ENCODE measurements at regions not wholly inside any gene's neighbourhood (a gene's known extent, or its start where the extent isn't known, plus 50 kb on each side); places are given as distances from the start of the nearest gene placed in this dataset.

DNA sequence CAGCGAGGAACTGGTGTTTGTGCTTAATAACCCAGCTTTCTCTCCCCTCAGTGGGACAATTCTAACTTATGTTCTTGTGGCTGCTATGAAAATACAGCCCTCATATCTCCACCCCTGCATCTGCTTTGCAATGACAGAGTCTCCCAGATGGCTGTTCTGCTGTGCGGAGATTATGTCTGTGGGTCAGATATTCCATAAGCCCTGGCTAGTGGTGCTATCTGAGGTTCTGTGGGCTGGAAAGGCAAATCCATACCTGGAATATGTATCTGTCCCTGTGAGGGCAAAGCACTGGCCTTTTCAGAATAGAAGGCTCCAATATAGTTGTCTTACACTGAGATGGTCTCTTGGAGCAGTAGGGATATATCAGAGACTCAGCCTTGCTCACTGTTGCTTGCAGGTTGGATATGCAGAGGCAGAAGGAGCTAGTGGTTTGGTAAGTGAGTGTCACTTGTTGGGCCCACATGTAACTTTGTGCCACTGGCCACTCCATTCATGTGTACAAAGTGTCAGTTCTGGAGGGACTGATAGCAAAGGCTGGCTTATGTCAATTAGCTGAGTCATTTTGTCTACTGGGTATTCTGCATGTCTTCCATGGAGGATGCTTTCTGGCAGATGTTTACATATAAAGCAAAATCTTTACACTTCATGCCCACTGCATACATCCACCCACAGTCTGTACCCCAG, 246.6 kb downstream of the FAM76B start:
- TF ChIP-seq, protein P1, sequence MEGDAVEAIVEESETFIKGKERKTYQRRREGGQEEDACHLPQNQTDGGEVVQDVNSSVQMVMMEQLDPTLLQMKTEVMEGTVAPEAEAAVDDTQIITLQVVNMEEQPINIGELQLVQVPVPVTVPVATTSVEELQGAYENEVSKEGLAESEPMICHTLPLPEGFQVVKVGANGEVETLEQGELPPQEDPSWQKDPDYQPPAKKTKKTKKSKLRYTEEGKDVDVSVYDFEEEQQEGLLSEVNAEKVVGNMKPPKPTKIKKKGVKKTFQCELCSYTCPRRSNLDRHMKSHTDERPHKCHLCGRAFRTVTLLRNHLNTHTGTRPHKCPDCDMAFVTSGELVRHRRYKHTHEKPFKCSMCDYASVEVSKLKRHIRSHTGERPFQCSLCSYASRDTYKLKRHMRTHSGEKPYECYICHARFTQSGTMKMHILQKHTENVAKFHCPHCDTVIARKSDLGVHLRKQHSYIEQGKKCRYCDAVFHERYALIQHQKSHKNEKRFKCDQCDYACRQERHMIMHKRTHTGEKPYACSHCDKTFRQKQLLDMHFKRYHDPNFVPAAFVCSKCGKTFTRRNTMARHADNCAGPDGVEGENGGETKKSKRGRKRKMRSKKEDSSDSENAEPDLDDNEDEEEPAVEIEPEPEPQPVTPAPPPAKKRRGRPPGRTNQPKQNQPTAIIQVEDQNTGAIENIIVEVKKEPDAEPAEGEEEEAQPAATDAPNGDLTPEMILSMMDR (IDR thresholded peaks at IDR 0.05): no peak
- TF ChIP-seq POLR2AphosphoS5 (IDR thresholded peaks at IDR 0.05; ENCODE audit: insufficient read depth in 1 of 2, low read depth in 1 of 2) (no peak), POLR2A (IDR thresholded peaks at IDR 0.05) (no peak)

DNA sequence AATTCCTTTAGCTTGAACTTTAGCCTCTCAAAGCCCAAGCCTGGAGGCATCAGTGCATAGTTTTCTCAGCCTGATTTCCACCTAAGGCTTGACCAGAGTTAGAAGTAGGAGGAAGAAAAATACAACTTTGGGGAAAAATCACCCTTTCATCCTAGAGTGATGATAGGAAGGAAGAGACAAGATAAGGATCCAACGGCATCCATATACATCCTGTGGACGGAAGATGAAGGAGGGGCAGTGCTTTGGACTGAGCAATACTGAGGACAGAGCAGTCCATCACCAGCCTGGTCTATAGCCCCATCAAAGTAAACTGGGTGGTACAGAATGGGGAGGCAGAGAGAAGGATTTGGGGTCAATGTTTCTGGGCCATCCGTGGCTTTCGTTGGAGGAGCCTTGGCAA, 247.9 kb downstream of the FAM76B start:
- no peaks in the 10 kb centered on the region for H3K36me3 ChIP-seq
- no peaks in the 10 kb centered on the region for H3K4me1 ChIP-seq
- intact Hi-C loops (cut with DNase I): no loop called here
- H3K27me3 ChIP-seq: no peaks in the 10 kb centered on the region
- H3K27ac ChIP-seq: no peak overlapping the region
- DNase-seq (ENCODE audit: extremely low spot score in 2 of 2): no peak
- TF ChIP-seq POLR2A (IDR thresholded peaks at IDR 0.05) (no peak), POLR2AphosphoS5 (IDR thresholded peaks at IDR 0.05; ENCODE audit: insufficient read depth in 1 of 2, low read depth in 1 of 2) (no peak)
- TF ChIP-seq, protein P1 (IDR thresholded peaks at IDR 0.05): no peak
- H3K9me3 ChIP-seq: no peaks in the 10 kb centered on the region
- no peak overlapping the region for H3K4me3 ChIP-seq

More for the DNA sequence above, 246.6 kb downstream of the FAM76B start:
- Histone ChIP-seq H3K27me3 (no peaks in the 10 kb centered on the region), H3K27ac (no peak overlapping the region), H3K9me3 (no peaks in the 10 kb centered on the region), H3K4me3 (no peak overlapping the region), H3K4me1 (no peaks in the 10 kb centered on the region), H3K36me3 (no peaks in the 10 kb centered on the region)
- intact Hi-C loops (cut with DNase I): no loop called here
- no peak for DNase-seq (ENCODE audit: extremely low spot score in 2 of 2)

GRCh38 chr11:95536047-95536690, 253.4 kb downstream of the FAM76B start:
- Histone ChIP-seq H3K27ac (no peak overlapping the region), H3K4me1 (no peaks in the 10 kb centered on the region), H3K36me3 (no peaks in the 10 kb centered on the region), H3K4me3 (no peak overlapping the region), H3K27me3 (no peaks in the 10 kb centered on the region), H3K9me3 (no peaks in the 10 kb centered on the region)
- TF ChIP-seq POLR2A (IDR thresholded peaks at IDR 0.05): no peak
- TF ChIP-seq, protein P1 (IDR thresholded peaks at IDR 0.05): no peak
- no peak for TF ChIP-seq POLR2AphosphoS5 (IDR thresholded peaks at IDR 0.05; ENCODE audit: insufficient read depth in 1 of 2, low read depth in 1 of 2)
- intact Hi-C loops (cut with DNase I): no loop called here
- DNase-seq (ENCODE audit: extremely low spot score in 2 of 2): no peak

GRCh38 chr11:95534809-95535208, 254.8 kb downstream of the FAM76B start:
- intact Hi-C loops (cut with DNase I): no loop called here
- H3K36me3 ChIP-seq: no peaks in the 10 kb centered on the region
- TF ChIP-seq POLR2AphosphoS5 (IDR thresholded peaks at IDR 0.05; ENCODE audit: insufficient read depth in 1 of 2, low read depth in 1 of 2) (no peak), POLR2A (IDR thresholded peaks at IDR 0.05) (no peak)
- TF ChIP-seq, protein P1 (IDR thresholded peaks at IDR 0.05): no peak
- DNase-seq (ENCODE audit: extremely low spot score in 2 of 2): no peak
- no peak overlapping the region for H3K4me3 ChIP-seq
- H3K27me3 ChIP-seq: no peaks in the 10 kb centered on the region
- no peaks in the 10 kb centered on the region for H3K4me1 ChIP-seq
- H3K9me3 ChIP-seq: no peaks in the 10 kb centered on the region
- no peak overlapping the region for H3K27ac ChIP-seq

- no peak for DNase-seq (ENCODE audit: extremely low spot score in 2 of 2)
- intact Hi-C loops (cut with DNase I): no loop called here
- TF ChIP-seq, protein P1 (IDR thresholded peaks at IDR 0.05): no peak
- no peak for TF ChIP-seq POLR2AphosphoS5 (IDR thresholded peaks at IDR 0.05; ENCODE audit: insufficient read depth in 1 of 2, low read depth in 1 of 2)
- no peak for TF ChIP-seq POLR2A (IDR thresholded peaks at IDR 0.05)
- H3K27ac ChIP-seq: no peak overlapping the region
- H3K4me3 ChIP-seq: no peak overlapping the region
- no peaks in the 10 kb centered on the region for H3K4me1 ChIP-seq
- H3K27me3 ChIP-seq: no peaks in the 10 kb centered on the region
- H3K9me3 ChIP-seq: no peaks in the 10 kb centered on the region
- no peaks in the 10 kb centered on the region for H3K36me3 ChIP-seq
These were observed 255.4 kb downstream of the FAM76B start for GRCh38 chr11:95534226-95534625.
